NCI-H2171 (cell line): ENCODE measurements at regions not wholly inside any gene's neighbourhood (a gene's known extent, or its start where the extent isn't known, plus 50 kb on each side); places are given as distances from the start of the nearest gene placed in this dataset.

ENCODE experiments used
- DNase-seq: peaks from one replicate; lab custom pipeline; 2025; lab: John Stamatoyannopoulos, UW

GRCh38 chr10:43814663-43815062, 166.0 kb upstream of the ZNF32 start:
- DNase-seq = no peak

GRCh38 chr10:43811871-43812270, 163.2 kb upstream of the ZNF32 start:
- no peak for DNase-seq

GRCh38 chr10:43809211-43809930, 160.7 kb upstream of the ZNF32 start:
- no peak for DNase-seq

- DNase-seq = no peak
Observed at GRCh38 chr10:43808136-43808535, 159.5 kb upstream of the ZNF32 start.

- DNase-seq = no peak
Observed at GRCh38 chr10:43806831-43807640, 158.4 kb upstream of the ZNF32 start.

- no peak for DNase-seq
Observed at GRCh38 chr10:43803791-43804190, 155.1 kb upstream of the ZNF32 start.

- DNase-seq = no peak
Observed at GRCh38 chr10:43802988-43803696, 154.5 kb upstream of the ZNF32 start.

GRCh38 chr10:43801626-43802025, 152.9 kb upstream of the ZNF32 start:
- no peak for DNase-seq

GRCh38 chr10:43801140-43801539, 152.5 kb upstream of the ZNF32 start:
- no peak for DNase-seq

GRCh38 chr10:43796781-43797180, 148.1 kb upstream of the ZNF32 start:
- no peak for DNase-seq

- no peak for DNase-seq
Observed at GRCh38 chr10:43795639-43796038, 147.0 kb upstream of the ZNF32 start.

- DNase-seq = no peak
Observed at GRCh38 chr10:43795093-43795492, 146.4 kb upstream of the ZNF32 start.

GRCh38 chr10:43794181-43794815, 145.6 kb upstream of the ZNF32 start:
- DNase-seq = no peak

- no peak for DNase-seq
Observed at GRCh38 chr10:43793704-43794103, 145.0 kb upstream of the ZNF32 start.

GRCh38 chr10:43790147-43790546, 141.5 kb upstream of the ZNF32 start:
- DNase-seq = no peak

GRCh38 chr10:43785252-43785651, 136.6 kb upstream of the ZNF32 start:
- DNase-seq = no peak

- DNase-seq = no peak
Observed at GRCh38 chr10:43782814-43783213, 134.1 kb upstream of the ZNF32 start.

GRCh38 chr10:43781480-43782361, 133.0 kb upstream of the ZNF32 start:
- no peak for DNase-seq

- DNase-seq = no peak
Observed at GRCh38 chr10:43778571-43778970, 129.9 kb upstream of the ZNF32 start.

GRCh38 chr10:43775384-43775783, 126.7 kb upstream of the ZNF32 start:
- no peak for DNase-seq

GRCh38 chr10:43774234-43774769, 125.6 kb upstream of the ZNF32 start:
- DNase-seq = no peak
